Prostate gland (tissue), 2 donors: ENCODE measurements at regions not wholly inside any gene's neighbourhood (a gene's known extent, or its start where the extent isn't known, plus 50 kb on each side); places are given as distances from the start of the nearest gene placed in this dataset.

ENCODE experiments used
- DNase-seq: peaks from one replicate; pipeline ENCODE4 v3.0.0-alpha.2; 2019; ENCODE audit warnings: low spot score
- H3K27ac ChIP-seq, 2 donors: fragments of 200-600 bp; sonication (generic); 2 replicates each; pipeline ENCODE4 v1.5.1; 2017 to 2019
- H3K27me3 ChIP-seq: fragments of 200-600 bp; sonication (generic); replicated peaks from 2 replicates; pipeline ENCODE4 v1.5.1; 2019; ENCODE audit not compliant: insufficient read depth
- H3K36me3 ChIP-seq, 2 donors: fragments of 200-600 bp; sonication (generic); 1 replicate in 1 of 2; 2 replicates in 1 of 2; pipeline versions ENCODE4 v1.5.1 to v1.8.1; 2017 to 2019
- H3K4me1 ChIP-seq: fragments of 200-600 bp; sonication (generic); replicated peaks from 2 replicates; pipeline ENCODE4 v1.5.1; 2019
- H3K4me3 ChIP-seq, 2 donors: fragments of 200-600 bp; sonication (generic); 2 replicates each; pipeline ENCODE4 v1.5.1; 2017 to 2019
- H3K9me3 ChIP-seq: fragments of 200-600 bp; sonication (generic); 2 replicates; pipeline ENCODE4 v1.5.1; 2017
- POLR2A ChIP-seq: fragments of 450-650 bp; IDR thresholded peaks from one replicate; pipeline ENCODE4 v1.6.1; 2016; ENCODE audit warnings: antibody characterized with exemption, mild to moderate bottlenecking
- POLR2AphosphoS5 ChIP-seq: sonication (generic); formaldehyde crosslinking; IDR thresholded peaks from one replicate; pipeline ENCODE4 v1.6.1; 2017; ENCODE audit warnings: antibody characterized with exemption
- WGBS: methylation state at CpG from one replicate; pipeline ENCODE4 v1.1.5; 2018; 5-methylcytosine and 5-hydroxymethylcytosine counted together
- intact Hi-C: fragments of 100-400 bp; cut with DNase I; formaldehyde crosslinking; loops from one replicate; pipeline ENCODE4 v1.14.2; 2022
- TF ChIP-seq, protein P1 (sequence below), 4 experiments: fragments of 200-600 bp in 2 of 4; fragments of 450-650 bp in 2 of 4; sonication (generic) in 2 of 4; IDR thresholded peaks; 1 replicate in 3 of 4; 2 replicates in 1 of 4; pipeline ENCODE4 v1.5.1; 2016 to 2019; ENCODE audit warnings: antibody characterized with exemption in 4 of 4, mild to moderate bottlenecking in 2 of 4, moderate library complexity in 2 of 4

DNA sequence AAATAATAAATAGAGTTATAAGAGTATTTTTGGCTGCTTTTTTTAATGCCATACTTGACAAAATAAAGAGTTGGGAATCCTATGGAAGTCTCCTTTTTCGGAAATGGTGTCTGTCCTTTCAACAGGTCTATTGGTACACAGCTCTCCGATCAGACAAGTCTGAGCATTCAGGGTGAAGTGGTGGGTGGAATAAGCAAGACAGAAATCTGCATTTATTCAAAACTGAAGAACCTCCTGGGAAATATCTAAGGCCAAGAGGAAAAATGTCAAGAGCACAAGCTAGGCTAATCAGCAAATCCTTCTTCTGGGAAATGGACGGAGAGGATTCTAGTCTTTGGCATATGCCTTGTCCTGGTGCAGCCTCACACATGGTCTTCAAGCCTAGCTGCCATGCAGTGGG, 309.0 kb downstream of the CENPC start:
- no peaks in the 10 kb centered on the region for H3K9me3 ChIP-seq
- no peak overlapping the region for H3K27ac ChIP-seq
- intact Hi-C loops = no loop called here
- no peaks in the 10 kb centered on the region for H3K4me1 ChIP-seq
- H3K27me3 ChIP-seq = no peaks in the 10 kb centered on the region
- 85% methylated on average over 3 of the region's 3 CpGs for WGBS
- no peak for TF ChIP-seq POLR2AphosphoS5
- TF ChIP-seq, protein P1, sequence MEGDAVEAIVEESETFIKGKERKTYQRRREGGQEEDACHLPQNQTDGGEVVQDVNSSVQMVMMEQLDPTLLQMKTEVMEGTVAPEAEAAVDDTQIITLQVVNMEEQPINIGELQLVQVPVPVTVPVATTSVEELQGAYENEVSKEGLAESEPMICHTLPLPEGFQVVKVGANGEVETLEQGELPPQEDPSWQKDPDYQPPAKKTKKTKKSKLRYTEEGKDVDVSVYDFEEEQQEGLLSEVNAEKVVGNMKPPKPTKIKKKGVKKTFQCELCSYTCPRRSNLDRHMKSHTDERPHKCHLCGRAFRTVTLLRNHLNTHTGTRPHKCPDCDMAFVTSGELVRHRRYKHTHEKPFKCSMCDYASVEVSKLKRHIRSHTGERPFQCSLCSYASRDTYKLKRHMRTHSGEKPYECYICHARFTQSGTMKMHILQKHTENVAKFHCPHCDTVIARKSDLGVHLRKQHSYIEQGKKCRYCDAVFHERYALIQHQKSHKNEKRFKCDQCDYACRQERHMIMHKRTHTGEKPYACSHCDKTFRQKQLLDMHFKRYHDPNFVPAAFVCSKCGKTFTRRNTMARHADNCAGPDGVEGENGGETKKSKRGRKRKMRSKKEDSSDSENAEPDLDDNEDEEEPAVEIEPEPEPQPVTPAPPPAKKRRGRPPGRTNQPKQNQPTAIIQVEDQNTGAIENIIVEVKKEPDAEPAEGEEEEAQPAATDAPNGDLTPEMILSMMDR (IDR thresholded peaks at IDR 0.05) = no peak
- TF ChIP-seq POLR2A = no peak
- no peak for DNase-seq
- no peak overlapping the region for H3K4me3 ChIP-seq
- no peaks in the 10 kb centered on the region for H3K36me3 ChIP-seq

DNA sequence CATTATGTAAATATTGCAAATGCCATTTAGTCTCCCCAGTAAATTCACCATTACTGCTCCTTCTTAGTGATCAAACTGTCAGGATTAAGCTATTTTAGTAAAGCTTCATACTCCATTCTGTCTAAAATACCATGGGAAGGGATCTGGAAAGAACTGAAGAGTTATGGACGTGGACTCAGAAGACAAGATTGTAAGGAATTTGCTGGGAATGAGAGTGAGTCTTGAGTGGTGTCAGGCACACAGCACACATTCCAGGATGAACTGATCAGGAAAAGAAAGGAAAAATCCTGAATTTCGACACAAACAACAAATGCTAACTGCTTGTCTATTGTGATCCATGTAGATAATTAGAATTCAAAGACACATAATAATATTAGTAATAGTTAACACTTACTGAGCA, 311.0 kb downstream of the CENPC start:
- no peaks in the 10 kb centered on the region for H3K27me3 ChIP-seq
- H3K27ac ChIP-seq = no peak overlapping the region
- TF ChIP-seq POLR2AphosphoS5 (no peak), POLR2A (no peak)
- TF ChIP-seq, protein P1 (IDR thresholded peaks at IDR 0.05) = no peak
- no peak overlapping the region for H3K4me3 ChIP-seq
- DNase-seq = no peak
- intact Hi-C loops = no loop called here
- no peaks in the 10 kb centered on the region for H3K36me3 ChIP-seq
- no peaks in the 10 kb centered on the region for H3K9me3 ChIP-seq
- H3K4me1 ChIP-seq = no peaks in the 10 kb centered on the region
- 70% methylated on average over 2 of the region's 2 CpGs for WGBS

DNA sequence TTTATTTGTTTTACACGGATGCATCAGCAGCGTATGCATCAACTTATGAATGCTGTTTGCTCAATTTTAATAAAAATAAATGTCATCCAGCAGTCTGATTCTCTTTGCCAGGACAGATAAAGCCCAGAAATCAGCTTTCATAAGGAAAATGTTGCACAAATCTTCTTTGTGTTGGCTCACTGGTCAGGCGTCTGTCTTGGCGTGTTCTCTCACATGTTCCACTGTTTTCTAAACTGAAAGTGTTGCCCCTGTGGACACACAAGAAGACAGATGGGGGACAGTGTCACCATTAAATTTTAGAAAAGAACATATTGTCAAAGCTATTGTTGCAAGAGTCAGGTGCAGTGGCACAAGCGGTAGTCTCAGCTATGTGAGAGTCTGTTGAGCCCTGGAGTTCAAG, 316.2 kb downstream of the CENPC start:
- TF ChIP-seq POLR2AphosphoS5 (no peak), POLR2A (no peak)
- TF ChIP-seq, protein P1 (IDR thresholded peaks at IDR 0.05) = no peak
- Histone ChIP-seq H3K4me1 (no peaks in the 10 kb centered on the region), H3K27ac (no peak overlapping the region), H3K36me3 (no peaks in the 10 kb centered on the region), H3K27me3 (no peaks in the 10 kb centered on the region), H3K9me3 (no peaks in the 10 kb centered on the region), H3K4me3 (no peak overlapping the region)
- WGBS = 76% methylated on average over 5 of the region's 5 CpGs
- DNase-seq = no peak
- intact Hi-C loops = no loop called here

DNA sequence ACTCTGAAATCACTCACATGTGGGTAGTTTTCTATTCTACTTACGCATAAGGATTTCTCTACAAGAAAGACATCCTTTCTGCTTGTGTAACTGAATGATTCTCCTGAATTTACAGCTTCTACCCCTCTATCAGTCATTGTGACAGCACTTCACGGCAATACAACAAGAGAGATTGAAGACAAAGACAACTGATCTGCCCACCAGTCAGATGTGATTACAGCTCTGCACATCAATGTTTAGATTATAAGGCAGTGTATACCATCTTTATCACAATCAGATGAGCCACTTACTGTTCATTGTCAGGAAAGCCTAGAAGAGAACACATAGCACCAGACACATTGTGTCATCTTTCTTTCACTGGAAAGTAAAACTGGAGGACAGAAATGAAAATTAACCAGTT, 324.4 kb downstream of the CENPC start:
- Histone ChIP-seq H3K4me1 (no peaks in the 10 kb centered on the region), H3K27ac (no peak overlapping the region), H3K27me3 (no peaks in the 10 kb centered on the region), H3K9me3 (no peaks in the 10 kb centered on the region), H3K4me3 (no peak overlapping the region), H3K36me3 (no peaks in the 10 kb centered on the region)
- intact Hi-C loops = no loop called here
- DNase-seq = no peak
- 72% methylated on average over 2 of the region's 2 CpGs for WGBS
- TF ChIP-seq, protein P1 (IDR thresholded peaks at IDR 0.05) = no peak
- no peak for TF ChIP-seq POLR2A
- no peak for TF ChIP-seq POLR2AphosphoS5

DNA sequence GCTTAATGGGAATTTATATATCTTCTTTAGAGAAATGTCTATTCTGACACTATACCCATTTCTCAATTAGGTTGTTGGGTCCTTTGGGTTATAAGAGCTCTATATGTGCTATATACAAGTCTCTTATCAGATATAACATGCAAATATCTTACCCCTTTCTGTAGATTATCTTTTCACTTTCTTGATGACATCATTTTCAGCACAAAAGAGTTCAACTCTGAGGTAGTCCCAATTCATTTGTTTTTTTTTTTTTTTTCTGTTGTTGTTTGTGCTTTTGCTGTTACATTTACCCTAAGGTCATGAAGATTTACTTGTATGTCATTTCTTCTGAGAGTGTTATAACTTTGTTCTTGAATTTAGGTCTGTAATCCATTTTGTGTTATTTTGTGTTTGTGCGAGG, 326.4 kb downstream of the CENPC start:
- no peak overlapping the region for H3K27ac ChIP-seq
- 96% methylated on average over 1 of the region's 1 CpG for WGBS
- no peak for TF ChIP-seq POLR2A
- TF ChIP-seq, protein P1 (IDR thresholded peaks at IDR 0.05) = no peak
- no peak for TF ChIP-seq POLR2AphosphoS5
- no peaks in the 10 kb centered on the region for H3K36me3 ChIP-seq
- no peaks in the 10 kb centered on the region for H3K27me3 ChIP-seq
- no peak for DNase-seq
- H3K4me1 ChIP-seq = no peaks in the 10 kb centered on the region
- H3K4me3 ChIP-seq = no peak overlapping the region
- intact Hi-C loops = no loop called here
- H3K9me3 ChIP-seq = no peaks in the 10 kb centered on the region
